A673 (cell line): ENCODE measurements at regions not wholly inside any gene's neighbourhood (a gene's known extent, or its start where the extent isn't known, plus 50 kb on each side); places are given as distances from the start of the nearest gene placed in this dataset.

Source experiments
- CTCF ChIP-seq: fragments of 300-800, 200-600 bp; sonication (generic); conservative IDR thresholded peaks from 2 replicates; pipeline ENCODE4 v1.5.1; 2017; ENCODE audit warnings: low read depth, mild to moderate bottlenecking, antibody characterized with exemption, low read length, moderate library complexity, mixed read lengths
- EZH2 ChIP-seq: fragments of 200-600 bp; sonication (generic); IDR thresholded peaks from 2 replicates; pipeline ENCODE4 v1.6.1; 2017; ENCODE audit warnings: borderline replicate concordance, low read depth, mild to moderate bottlenecking, mixed read lengths, antibody characterized with exemption, low read length; ENCODE audit not compliant: poor library complexity, severe bottlenecking

DNA sequence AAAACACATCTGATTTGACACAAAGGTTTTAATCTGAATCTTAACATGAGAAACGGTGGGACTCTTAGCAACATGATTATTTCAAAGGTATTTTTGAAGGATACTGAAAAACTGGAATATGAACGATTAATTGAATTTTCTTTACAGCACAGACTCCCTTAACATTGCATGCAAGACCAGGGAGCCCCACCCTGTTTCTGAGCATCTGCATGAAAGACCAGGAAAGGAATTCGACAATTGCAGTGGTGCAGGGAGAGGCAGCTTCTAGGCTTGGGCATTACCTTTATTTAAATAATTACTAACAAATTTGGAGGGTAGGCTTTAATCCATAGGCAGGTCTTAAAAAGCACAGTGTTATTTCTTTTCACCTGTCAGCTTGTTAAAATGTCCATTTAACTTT lies 240.6 kb upstream of the TOPAZ1 start:
- TF ChIP-seq CTCF (no peak), EZH2 (no peak)
